SHP77 (cell line): ENCODE measurements at regions not wholly inside any gene's neighbourhood (a gene's known extent, or its start where the extent isn't known, plus 50 kb on each side); places are given as distances from the start of the nearest gene placed in this dataset.

Experiments used
- DNase-seq, 2 experiments: peaks; one replicate each; lab custom pipeline; 2025; lab: John Stamatoyannopoulos, UW

DNA sequence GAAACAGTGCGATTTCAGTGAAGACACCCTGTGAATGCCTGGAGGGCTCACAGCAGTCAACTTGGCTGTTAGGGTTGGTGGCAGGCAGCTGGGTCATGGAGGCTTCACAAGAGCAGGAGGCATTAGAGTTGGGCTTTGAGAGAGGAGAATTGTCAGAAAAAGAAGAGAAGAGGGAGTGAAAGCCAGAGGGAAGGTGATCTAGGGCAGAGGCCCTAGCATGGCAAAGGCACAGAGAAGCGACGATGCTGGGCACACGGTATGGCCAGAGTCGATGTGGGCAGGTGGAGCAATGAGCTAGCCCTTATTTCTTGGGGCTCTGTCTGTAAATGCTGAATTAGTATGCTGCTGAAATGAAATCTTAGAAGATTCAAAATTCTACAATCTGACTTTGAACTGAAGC lies 52.6 kb upstream of the OLFM4 start:
- no peak for DNase-seq

DNA sequence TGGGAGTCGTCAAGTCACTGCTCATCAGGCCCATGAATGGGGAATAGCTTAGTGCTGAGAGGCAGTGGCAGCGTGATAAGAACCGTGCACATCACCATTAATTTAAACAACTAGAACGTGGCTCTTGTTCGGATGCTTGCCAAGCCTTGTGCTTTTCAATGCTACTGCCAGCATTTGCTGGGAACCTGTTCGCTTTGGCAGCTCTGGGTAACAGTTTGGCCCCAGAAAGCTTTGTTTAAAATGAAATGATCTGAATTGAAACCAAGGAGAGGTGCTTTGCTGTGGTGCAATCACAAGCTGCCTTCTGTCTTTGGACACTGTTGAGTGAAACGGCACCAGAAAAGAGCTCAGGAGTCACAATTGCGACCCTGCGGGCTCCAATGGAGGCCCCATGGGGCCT lies 53.5 kb upstream of the OLFM4 start:
- DNase-seq = no peak

DNA sequence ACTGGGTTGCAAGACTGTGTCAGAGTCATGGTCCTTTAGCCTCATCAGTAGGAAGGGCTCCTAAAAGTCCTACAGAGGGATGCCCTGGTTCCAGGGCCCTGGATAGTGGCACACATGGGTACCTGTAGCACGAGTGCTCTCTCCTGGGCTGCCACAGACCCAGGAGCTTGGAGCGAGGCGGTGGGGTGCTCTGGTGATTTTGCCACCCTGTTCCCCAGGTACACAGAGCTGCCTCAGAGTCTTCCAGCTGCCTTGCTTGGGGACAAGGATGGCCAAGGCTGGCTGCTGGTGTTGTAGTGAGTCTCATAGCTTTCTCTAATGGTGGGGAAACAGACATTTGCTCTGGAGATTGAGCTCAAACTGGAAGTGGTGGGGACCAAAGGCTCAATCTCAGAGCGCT lies 53.9 kb upstream of the OLFM4 start:
- no peak for DNase-seq

DNA sequence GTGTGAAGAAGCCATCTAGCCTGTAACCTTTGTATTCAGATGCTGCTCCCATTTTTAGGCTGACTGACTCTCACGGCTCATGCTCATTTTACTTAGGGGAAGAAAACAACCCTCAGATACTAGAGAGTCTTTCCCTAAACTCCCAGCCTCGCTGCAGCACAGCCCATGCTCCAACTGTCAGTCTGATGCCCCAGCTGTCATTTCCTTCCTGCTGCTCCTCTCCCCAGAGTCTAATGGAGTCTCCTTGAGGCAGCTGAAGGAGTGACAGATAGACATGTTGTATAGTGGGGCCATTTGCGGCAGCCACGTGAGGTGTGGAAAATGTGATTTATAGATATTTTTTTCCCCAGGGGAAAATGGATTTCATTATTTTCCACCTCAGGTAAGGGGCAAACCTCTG lies 59.2 kb upstream of the OLFM4 start:
- no peak for DNase-seq

DNA sequence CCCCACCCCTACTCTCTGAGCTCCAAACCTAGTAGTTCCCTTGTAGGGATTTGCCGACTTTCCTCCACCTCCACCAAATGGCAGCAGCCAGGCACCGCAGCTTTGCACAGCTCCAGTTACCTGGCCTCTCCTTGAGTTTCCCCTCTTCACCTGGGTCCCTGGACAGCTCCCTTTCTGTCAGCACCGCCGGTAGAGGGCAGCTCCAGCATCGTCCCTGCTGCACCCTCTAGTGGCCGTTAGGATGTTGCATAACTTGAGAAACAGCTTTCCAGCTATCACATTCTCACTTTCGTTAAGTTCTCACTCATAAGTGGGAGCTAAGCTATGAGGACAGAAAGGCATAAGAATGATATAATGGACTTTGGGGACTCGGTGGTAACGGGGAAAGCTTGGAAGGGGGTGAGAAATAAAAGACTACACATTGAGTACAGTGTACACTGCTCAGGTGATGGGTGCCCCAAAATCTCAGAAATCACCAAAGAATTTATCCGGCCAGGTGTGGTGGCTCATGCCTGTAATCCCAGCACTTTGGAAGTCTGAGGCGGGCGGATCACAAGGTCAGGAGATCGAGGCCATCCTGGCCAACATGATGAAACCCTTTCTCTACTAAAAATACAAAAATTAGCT lies 60.4 kb upstream of the OLFM4 start:
- peak; percentile 46 to 70 for DNase-seq

DNA sequence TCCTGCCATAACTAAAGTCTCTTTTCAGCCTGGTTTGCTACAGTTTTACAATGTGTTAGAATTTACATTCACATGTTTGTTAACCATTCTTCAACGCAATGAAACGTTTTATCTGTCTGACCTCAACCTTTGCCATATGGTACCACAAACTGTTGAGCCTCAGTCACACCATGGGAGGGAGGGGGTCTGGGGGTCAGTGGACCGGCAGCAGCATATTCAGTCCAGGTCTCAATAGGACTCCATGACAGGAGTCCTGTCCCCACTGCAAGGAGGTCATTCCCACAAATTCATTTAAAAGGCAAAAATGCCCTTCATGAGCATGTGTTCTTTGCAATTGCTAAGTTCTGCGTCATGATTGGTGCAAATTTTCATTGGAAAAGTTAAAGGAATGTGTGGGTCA lies 66.6 kb upstream of the OLFM4 start:
- no peak for DNase-seq

DNA sequence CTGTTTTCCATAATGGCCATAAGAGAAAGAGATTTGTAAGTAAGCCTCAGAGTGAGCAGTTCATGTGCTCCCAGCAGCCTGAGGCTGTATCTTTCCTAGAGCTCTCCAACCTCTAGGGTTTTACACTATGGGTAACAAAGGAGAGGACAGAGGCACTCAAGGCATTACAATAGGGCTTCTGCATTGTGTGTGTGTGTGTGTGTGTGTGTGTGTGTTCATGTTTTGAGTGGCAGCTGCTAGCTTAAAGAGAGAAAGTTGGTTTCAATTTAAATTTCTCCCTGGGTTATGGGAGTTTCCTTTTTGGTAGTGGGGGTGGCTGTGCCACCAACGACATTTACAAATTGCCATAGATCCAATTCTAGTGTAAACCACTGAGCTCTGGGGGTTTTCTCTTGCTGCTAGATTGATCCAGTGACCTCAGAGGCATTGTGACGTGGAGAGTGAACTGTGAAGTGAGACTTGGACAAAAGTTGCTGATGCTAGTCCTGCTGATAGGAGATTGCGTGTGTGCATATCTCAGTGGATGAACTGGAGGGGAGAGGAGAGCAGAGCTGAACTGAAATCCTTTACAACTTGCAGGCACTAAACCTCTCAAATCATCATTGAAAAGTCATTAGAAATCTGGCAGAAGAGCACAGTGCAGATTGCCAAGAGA lies 67.2 kb upstream of the OLFM4 start:
- DNase-seq = no peak

DNA sequence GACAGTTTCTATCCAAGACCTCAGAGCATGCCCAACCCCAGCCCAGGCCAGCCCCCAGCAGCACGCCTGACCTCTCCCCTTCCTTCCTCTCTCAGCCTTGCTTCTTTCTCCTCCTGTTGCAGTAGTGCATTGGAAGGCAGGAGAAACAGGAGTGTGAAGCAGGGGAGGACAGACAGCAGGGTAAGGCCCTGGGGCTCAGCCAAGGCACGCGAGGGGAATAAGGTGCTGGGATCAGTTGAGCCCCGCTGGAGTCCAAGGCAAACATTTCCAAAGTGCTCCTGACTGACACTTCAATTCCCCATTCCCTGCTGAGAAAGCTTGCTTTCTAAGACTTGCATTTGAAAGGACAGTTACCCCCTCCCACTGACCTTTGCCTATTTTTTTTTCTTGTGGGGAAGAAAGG lies 73.1 kb upstream of the OLFM4 start:
- DNase-seq = no peak

DNA sequence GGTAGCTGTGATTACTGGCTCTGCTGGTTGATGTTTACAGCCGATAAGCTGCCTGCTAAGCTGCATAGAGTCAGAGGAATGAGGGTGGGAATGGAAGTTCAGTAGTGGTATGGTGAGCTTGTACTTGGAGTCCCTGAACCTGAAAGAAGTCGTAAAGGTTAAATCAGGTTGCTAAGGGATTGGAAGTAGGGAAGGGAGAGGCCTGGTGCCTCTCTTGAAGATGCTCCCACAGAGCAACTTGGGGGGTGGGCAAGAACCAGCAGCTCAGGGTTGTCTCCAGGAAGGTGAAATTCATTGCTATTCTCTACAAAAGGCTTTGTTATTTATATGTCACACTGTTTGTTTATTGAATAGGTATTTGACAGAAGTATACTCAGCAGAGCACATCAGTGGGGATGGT lies 73.8 kb upstream of the OLFM4 start:
- no peak for DNase-seq

DNA sequence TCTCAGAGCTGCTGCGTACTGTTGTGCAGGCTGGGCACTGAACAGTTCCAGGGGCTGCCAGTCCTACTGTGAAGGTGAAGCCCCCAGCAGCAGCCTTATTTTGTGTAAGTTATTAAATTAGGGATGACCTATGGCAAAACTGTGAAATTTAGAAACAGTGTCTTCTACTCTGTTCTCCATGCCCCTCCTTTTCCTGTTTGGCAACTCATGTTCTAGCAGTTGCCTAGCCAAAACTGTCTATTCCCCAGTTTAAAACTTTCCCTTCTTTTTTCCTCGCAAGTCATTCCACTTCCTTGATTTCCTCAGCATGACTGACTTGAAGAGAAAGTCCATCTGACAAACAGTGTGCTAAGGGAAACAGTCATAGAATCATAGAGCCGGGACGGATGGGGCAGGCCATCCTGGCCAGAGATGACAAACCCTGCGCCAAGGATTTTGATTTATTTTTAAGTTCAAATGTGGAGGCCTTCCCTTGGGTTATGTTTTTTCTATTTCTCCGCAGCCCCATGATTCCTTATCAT lies 78.1 kb upstream of the OLFM4 start:
- DNase-seq = no peak

DNA sequence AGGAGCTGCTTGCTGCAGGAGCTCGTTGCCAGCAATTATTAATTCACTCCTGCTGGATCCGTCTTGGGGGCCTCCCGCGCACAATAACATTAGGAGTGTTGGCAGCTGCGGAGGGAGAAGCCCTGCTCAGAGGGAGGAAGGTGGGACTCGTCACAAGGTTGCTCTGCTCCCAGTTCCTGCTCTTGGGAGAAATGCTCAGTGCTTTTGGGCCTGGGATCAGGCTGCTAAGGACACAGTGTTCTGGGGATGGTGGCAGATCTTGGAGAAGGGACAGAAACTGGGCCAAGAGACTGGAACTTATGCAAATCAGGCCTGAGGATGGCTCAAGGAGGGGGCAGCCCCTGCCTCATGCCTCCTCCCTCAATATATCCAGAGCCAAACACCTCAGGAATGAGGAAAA lies 78.9 kb upstream of the OLFM4 start:
- no peak for DNase-seq

DNA sequence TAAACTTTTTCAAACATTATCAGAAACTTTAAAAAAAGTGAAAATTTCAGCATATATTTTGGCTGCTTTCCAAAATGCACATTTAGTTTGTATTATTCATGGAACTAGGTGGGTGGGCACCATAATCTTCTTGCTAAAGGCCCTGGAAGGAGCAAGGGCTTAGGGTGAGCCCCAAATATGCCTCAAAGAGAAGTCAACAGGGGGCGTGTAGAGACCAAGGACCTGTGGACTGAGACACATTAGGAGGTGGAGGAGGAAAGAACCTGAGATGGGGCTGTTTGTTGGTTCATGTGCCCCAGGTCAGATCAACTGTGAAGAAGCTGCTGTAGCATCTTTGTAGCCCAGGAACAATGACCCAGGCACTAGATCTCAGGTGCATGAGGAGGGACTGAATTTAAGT lies 79.6 kb upstream of the OLFM4 start:
- DNase-seq = no peak

DNA sequence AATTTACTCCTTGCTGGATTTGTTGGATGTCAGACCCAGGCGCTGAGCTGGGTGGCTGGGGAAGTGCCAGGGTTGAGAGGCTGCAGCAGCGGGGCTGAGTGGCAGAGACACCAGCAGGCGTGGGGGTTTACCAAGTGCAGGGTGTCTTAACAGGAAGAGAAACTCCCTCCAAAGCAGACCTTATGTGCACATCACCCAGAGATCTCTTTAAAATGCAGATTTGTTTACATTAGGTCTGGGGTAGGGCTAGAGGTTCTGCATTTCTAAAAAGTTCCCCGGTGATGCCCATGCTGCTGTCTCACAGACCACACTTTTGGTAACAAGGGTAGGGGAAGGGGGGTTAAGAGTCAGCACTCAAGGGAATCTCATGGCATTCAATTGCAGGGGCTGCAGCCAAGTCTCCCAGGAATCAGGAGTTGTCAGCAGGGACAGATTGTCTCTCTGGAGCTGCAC lies 80.7 kb upstream of the OLFM4 start:
- DNase-seq = no peak

DNA sequence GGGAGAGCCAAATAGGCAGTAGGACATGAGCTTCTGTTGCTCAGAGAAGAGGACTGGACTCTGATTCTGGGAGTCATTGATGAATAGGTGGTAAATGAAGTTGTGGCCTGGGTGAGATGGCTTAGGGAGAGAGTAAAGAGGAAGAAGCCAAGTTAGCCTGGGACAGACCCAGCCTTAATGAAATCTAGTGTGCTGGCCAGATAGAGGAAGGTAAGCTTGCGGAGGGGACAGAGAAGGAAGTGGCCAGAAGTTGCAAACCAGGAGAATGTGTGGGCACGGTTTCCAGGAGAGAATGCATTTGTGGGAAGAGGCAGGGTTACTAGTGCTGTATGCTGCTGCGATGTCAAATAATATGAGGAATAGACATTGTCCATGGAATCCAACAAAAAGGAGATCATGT lies 83.3 kb upstream of the OLFM4 start:
- DNase-seq = no peak

DNA sequence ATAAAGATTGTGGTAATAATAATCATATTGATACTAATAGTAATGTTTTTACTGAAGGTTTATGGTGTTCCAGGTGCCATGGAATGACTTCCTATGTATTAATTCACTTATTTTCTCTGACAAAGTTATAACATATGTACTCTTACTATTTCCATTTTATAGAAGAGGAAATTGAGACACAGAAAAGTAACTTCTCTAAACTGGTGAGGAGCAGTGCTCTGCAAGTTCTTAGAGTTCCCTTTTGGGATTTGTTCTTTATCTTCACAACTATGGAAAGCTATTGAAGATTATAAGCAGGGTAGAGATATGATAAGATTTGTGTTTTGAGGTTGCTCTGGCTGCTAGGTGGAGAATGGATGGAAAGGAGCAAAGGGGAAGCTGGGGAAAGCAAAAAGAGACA lies 83.9 kb upstream of the OLFM4 start:
- no peak for DNase-seq

DNA sequence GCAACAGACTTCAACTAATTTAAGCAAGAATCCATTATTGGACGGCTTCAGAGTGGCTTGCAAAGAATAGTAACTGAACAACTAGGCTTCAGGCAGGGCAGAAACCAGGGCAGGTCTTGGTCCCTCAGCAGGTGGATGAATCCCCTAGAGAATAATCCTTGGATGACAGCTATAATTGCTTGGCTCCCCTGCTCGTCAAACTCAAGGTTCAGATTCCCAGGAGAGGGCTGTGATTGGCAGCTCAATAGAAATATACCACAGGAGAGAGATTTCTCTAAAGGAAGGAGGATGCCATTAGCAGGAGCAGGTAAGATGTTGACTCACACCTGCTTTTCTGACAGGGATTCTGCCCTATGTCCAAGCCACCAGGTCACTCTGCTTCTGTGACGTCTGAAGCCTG lies 89.6 kb upstream of the PCDH8 start:
- no peak for DNase-seq

DNA sequence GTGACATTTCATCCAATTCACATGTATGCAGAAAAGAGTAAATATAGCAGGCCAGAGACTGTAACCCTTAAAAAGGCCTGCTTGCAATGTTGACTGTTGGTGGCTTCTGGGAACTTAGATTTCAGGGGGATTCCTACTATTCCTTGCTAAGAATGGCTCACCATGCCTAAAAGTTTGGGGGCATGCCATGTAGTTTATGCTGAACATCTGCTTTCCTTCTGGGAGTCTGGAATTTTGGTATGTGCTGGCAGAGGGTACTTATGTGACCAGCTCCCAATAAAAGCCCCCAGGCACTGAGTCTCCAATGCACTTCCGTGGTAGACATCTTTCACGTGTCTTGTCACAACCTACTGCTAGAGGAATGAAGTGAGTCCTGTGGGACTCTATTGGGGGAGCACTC lies 88.4 kb upstream of the PCDH8 start:
- no peak for DNase-seq

DNA sequence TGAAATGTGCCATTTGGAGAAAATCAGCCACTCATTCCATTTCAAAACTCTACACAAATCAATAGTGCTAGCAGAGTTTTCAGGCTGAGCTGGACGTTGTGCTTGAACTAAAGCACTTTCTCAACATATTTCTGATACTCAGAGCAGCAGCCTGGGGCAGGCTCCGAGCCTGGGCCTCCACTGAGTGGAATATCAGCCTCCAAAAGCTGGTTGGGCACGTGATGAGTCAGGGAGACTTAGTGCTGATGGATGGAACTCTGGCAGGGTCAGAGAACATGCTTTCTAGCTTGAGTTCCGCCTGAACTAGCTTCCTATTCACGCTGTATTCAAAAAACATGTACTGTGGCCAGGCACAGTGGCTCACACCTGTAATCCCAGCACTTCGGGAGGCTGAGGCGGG lies 85.8 kb upstream of the PCDH8 start:
- DNase-seq = no peak

DNA sequence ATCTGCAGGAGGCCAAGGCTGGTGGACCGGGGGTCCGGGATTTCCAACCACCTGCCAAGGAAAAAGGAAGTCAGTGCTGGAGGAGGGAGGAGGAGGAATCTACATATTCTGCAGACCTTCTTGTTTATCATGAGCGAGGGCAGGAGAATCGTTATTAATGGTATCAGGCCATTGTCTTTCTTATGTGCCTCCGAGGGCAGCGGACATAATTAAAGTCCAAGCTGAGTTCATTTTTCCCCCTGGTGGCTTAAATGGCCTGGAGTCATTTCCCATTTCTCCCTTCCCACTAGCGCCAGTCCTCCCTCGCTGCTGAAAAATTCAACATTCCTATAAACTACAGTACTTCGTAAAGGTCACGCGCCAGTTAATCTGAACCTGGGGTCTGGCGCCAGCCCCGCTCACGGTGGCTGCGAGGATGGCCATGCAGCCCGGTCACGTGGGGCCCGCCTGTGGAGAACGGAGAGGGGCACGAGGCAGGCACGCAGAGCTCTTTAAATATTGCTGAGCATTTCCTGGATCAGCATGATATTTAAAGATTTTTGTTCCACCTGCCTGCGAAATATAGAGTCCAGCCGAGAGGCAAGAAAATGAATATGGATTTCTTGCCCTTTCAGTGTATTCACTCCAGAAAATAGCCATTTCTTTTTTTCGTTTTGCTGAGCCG lies 85.2 kb upstream of the PCDH8 start:
- DNase-seq = no peak

DNA sequence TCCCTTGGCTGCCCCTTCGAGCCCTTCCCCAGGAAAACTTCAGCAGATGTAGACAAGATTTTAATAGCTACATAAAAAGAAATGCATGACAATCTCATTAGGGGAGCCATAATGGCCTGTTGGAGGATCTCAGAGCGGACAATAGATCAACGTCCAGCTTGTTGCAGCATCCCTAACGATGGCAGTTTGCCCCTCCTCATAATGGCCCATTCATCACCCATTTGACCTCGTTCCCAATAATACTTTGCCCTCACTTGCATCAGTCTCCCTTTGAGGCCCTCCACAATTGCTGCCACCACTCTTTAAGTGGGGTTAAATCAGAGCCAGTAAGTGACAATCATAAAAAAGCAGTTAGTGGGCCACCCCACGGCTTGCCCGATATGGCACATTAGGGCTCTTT lies 84.7 kb upstream of the PCDH8 start:
- DNase-seq = no peak

DNA sequence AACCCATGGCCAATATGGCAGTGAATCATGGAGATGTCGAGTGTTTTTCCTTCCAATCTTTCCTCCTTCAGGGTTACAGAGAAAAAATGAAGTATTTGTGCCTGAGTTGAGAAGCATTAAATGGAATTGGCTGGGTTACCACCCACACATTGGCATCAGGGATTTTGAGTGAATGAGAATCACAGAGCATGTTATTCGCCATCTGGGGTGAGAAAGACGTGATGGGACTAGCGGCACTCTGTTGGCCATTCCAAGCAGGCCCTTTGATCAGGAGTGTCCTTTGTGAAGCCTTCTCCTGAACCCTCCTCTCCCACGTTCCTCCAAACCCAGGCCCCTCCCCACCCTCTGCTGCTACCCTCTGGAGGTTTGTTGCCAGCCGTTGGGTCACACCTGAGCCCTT lies 84.2 kb upstream of the PCDH8 start:
- DNase-seq = no peak

DNA sequence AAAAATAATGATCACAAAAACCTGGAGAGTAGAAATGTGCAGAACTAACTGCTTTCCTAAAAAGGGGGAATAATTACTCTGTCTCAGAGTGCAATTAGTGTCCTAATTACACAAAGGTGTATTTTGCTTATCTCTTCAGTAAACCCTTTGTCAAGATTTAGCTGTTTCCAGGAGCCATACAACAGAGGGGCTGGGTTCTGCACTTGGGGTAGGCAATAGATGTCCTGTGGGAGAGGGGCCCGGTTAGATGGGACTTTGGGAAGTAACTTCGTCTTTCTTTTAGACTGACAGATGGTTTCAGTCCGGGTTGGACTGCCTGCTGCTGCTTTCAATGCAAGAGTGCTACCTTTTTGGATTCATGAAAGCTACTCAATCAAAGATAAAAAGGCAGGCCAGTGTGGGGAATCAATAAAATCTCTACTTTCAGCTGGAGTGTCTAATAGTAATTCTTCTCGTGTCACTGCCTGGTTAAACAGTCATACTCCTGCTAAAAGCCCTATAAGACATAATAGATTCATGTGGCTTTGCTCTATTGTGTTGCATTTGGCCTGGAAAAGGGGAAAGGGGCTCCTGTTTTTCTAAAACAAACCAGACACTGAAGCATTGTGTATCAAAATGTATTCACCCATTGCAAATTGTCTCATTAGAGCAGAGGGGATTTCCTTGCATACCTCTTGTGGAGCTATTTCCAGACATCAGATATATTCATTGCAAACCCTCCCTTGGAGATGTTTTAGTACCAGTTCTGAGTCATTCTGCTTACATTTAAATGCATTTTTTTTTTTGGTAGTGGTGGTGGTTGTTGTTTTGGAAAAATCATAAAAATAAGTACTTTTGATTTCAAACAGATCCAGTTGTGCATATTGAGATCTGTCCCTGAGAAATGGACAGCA lies 83.3 kb upstream of the PCDH8 start:
- no peak for DNase-seq
